Stimulated activated naive CD8-positive, alpha-beta T cell treated with anti-CD3 and anti-CD28 coated beads, Interleukin-15, Interleukin-2, amounts not matched to agents 100 U/mL and 50 U/mL, for 24 hours (primary cell): ENCODE measurements at regions not wholly inside any gene's neighbourhood (a gene's known extent, or its start where the extent isn't known, plus 50 kb on each side); places are given as distances from the start of the nearest gene placed in this dataset.
"Not testable (repeated sequence)": the region's sequence is repeated elsewhere in the genome, so short reads cannot be mapped to it uniquely, and the experiment has no call there.

Experiments
- ATAC-seq: fragments of 150-1000 bp; cut with Tn5 transposase; one replicate; pipeline ENCODE4 v1.10.0; 2021
- DNase-seq: peaks from one replicate; pipeline ENCODE4 v3.0.0; 2021

GRCh38 chr22:48911647-48912046 lies 916.0 kb downstream of the BRD1 start:
- DNase-seq = peak; percentile 17

GRCh38 chr22:48911067-48911466 lies 916.6 kb downstream of the BRD1 start:
- DNase-seq, ATAC-seq: not testable (repeated sequence)

More at GRCh38 chr22:48911647-48912046, 916.0 kb downstream of the BRD1 start:
- not testable (repeated sequence) for ATAC-seq

GRCh38 chr22:48908547-48908946 lies 919.1 kb downstream of the BRD1 start:
- ATAC-seq (no peak), DNase-seq (no peak)

GRCh38 chr22:48907591-48907990 lies 920.1 kb downstream of the BRD1 start:
- no peak for ATAC-seq
- DNase-seq = no peak

- ATAC-seq (no peak), DNase-seq (no peak)
Measured at GRCh38 chr22:48906216-48906835, 921.3 kb downstream of the BRD1 start.

- no peak for ATAC-seq
- no peak for DNase-seq
Measured at GRCh38 chr22:48905206-48905975, 922.3 kb downstream of the BRD1 start.

GRCh38 chr22:48902983-48903650 lies 924.6 kb downstream of the BRD1 start:
- DNase-seq = no peak
- ATAC-seq = no peak

- DNase-seq (no peak), ATAC-seq (no peak)
Measured at GRCh38 chr22:48902001-48902869, 925.4 kb downstream of the BRD1 start.

- ATAC-seq (no peak), DNase-seq (no peak)
Measured at GRCh38 chr22:48901324-48901723, 926.3 kb downstream of the BRD1 start.

GRCh38 chr22:48900626-48901025 lies 927.0 kb downstream of the BRD1 start:
- ATAC-seq (no peak), DNase-seq (no peak)

GRCh38 chr22:48900327-48900597 lies 927.4 kb downstream of the BRD1 start:
- no peak for DNase-seq
- no peak for ATAC-seq

GRCh38 chr22:48899523-48900326 lies 927.9 kb downstream of the BRD1 start:
- DNase-seq (no peak), ATAC-seq (no peak)

GRCh38 chr22:48898524-48899250 lies 929.0 kb downstream of the BRD1 start:
- DNase-seq = no peak
- peak; percentile 11 for ATAC-seq

GRCh38 chr22:48897645-48898370 lies 929.9 kb downstream of the BRD1 start:
- DNase-seq (no peak), ATAC-seq (no peak)

GRCh38 chr22:48896766-48897644 lies 930.7 kb downstream of the BRD1 start:
- DNase-seq = no peak
- no peak for ATAC-seq

- DNase-seq (no peak), ATAC-seq (no peak)
Measured at GRCh38 chr22:48895831-48896765, 931.6 kb downstream of the BRD1 start.

GRCh38 chr22:48895336-48895735 lies 932.3 kb downstream of the BRD1 start:
- no peak for DNase-seq
- ATAC-seq = no peak

- no peak for DNase-seq
- ATAC-seq = no peak
Measured at GRCh38 chr22:48894804-48895250, 932.8 kb downstream of the BRD1 start.
